Limb (tissue), 2 donors: ENCODE measurements at regions not wholly inside any gene's neighbourhood (a gene's known extent, or its start where the extent isn't known, plus 50 kb on each side); places are given as distances from the start of the nearest gene placed in this dataset.

ENCODE experiments used
- DNase-seq, 2 donors: peaks; one replicate each; pipeline ENCODE4 v3.0.0-alpha.2; 2016; ENCODE audit errors: extremely low spot score in 2 of 2

GRCh38 chr9:16025627-16026026 is 472.8 kb downstream of the CCDC171 start:
- DNase-seq, result no peak

GRCh38 chr9:16026886-16027285 is 474.0 kb downstream of the CCDC171 start:
- no peak for DNase-seq

- DNase-seq, result no peak
These were observed 475.7 kb downstream of the CCDC171 start for GRCh38 chr9:16028548-16028947.

GRCh38 chr9:16029046-16029615 is 476.3 kb downstream of the CCDC171 start:
- no peak for DNase-seq

- no peak for DNase-seq
These were observed 477.0 kb downstream of the CCDC171 start for GRCh38 chr9:16029796-16030363.

- no peak for DNase-seq
These were observed 477.8 kb downstream of the CCDC171 start for GRCh38 chr9:16030528-16031185.

GRCh38 chr9:16031486-16031885 is 478.6 kb downstream of the CCDC171 start:
- DNase-seq, result no peak

- no peak for DNase-seq
These were observed 479.1 kb downstream of the CCDC171 start for GRCh38 chr9:16031971-16032370.

GRCh38 chr9:16032799-16033198 is 480.0 kb downstream of the CCDC171 start:
- DNase-seq, result no peak

GRCh38 chr9:16033253-16033652 is 480.4 kb downstream of the CCDC171 start:
- no peak for DNase-seq

- no peak for DNase-seq
These were observed 481.3 kb downstream of the CCDC171 start for GRCh38 chr9:16033921-16034691.

GRCh38 chr9:16039218-16039987 is 486.6 kb downstream of the CCDC171 start:
- peak in 1 of 2 donors; percentile 40 for DNase-seq

- DNase-seq, result peak in 1 of 2 donors; percentile 53
These were observed 487.3 kb downstream of the CCDC171 start for GRCh38 chr9:16039988-16040761.

GRCh38 chr9:16043756-16044578 is 491.1 kb downstream of the CCDC171 start:
- peak in 1 of 2 donors; percentile 54 for DNase-seq

- DNase-seq, result no peak
These were observed 491.7 kb downstream of the CCDC171 start for GRCh38 chr9:16044579-16044881.

GRCh38 chr9:16045651-16046280 is 492.9 kb downstream of the CCDC171 start:
- no peak for DNase-seq

- DNase-seq, result no peak
These were observed 493.9 kb downstream of the CCDC171 start for GRCh38 chr9:16046713-16047112.

- no peak for DNase-seq
These were observed 495.3 kb downstream of the CCDC171 start for GRCh38 chr9:16048129-16048528.

- DNase-seq, result no peak
These were observed 499.3 kb downstream of the CCDC171 start for GRCh38 chr9:16052146-16052545.
